ENCODE measurements at regions not wholly inside any gene's neighbourhood (a gene's known extent, or its start where the extent isn't known, plus 50 kb on each side); places are given as distances from the start of the nearest gene placed in this dataset.
"Not testable (repeated sequence)": the region's sequence is repeated elsewhere in the genome, so short reads cannot be mapped to it uniquely, and the experiment has no call there.

GRCh38 chr2:128513116-128513960, 194.7 kb upstream of the HS6ST1 start:
- in situ Hi-C loops (cut with HindIII; ENCODE audit: low sequenced_read_pairs) = no loop called here
- no peak overlapping the region for H3K4me3 ChIP-seq (ENCODE audit: low read depth, low read length)
- no peak for TF ChIP-seq CTCF (IDR thresholded peaks at IDR 0.05; ENCODE audit: low read depth, low read length)

GRCh38 chr2:128513961-128514283, 195.3 kb upstream of the HS6ST1 start:
- DNase-seq (ENCODE audit: low read depth, low spot score) = no peak
- no peak overlapping the region for H3K4me3 ChIP-seq (ENCODE audit: low read depth, low read length)
- in situ Hi-C loops (cut with HindIII; ENCODE audit: low sequenced_read_pairs) = no loop called here
- TF ChIP-seq CTCF (IDR thresholded peaks at IDR 0.05; ENCODE audit: low read depth, low read length) = no peak

More at GRCh38 chr2:128513116-128513960, 194.7 kb upstream of the HS6ST1 start:
- no peak for DNase-seq (ENCODE audit: low read depth, low spot score)

GRCh38 chr2:128514555-128514955, 195.9 kb upstream of the HS6ST1 start:
- in situ Hi-C loops (cut with HindIII; ENCODE audit: low sequenced_read_pairs) = no loop called here
- H3K4me3 ChIP-seq (ENCODE audit: low read depth, low read length) = no peak overlapping the region
- DNase-seq (ENCODE audit: low read depth, low spot score) = no peak
- no peak for TF ChIP-seq CTCF (IDR thresholded peaks at IDR 0.05; ENCODE audit: low read depth, low read length)

GRCh38 chr2:128516938-128517337, 198.3 kb upstream of the HS6ST1 start:
- no peak overlapping the region for H3K4me3 ChIP-seq (ENCODE audit: low read depth, low read length)
- TF ChIP-seq CTCF (IDR thresholded peaks at IDR 0.05; ENCODE audit: low read depth, low read length) = no peak
- in situ Hi-C loops (cut with HindIII; ENCODE audit: low sequenced_read_pairs) = no loop called here
- DNase-seq (ENCODE audit: low read depth, low spot score) = no peak

- in situ Hi-C loops (cut with HindIII; ENCODE audit: low sequenced_read_pairs); DNase-seq (ENCODE audit: low read depth, low spot score); H3K4me3 ChIP-seq (ENCODE audit: low read depth, low read length): not testable (repeated sequence)
These were observed 200.4 kb upstream of the HS6ST1 start for GRCh38 chr2:128519028-128519427.

- in situ Hi-C loops (cut with HindIII; ENCODE audit: low sequenced_read_pairs) = no loop called here
- TF ChIP-seq CTCF (IDR thresholded peaks at IDR 0.05; ENCODE audit: low read depth, low read length) = no peak
- DNase-seq (ENCODE audit: low read depth, low spot score) = no peak
- H3K4me3 ChIP-seq (ENCODE audit: low read depth, low read length) = no peak overlapping the region
These were observed 201.0 kb upstream of the HS6ST1 start for GRCh38 chr2:128519517-128520215.

- in situ Hi-C loops (cut with HindIII; ENCODE audit: low sequenced_read_pairs) = no loop called here
- no peak overlapping the region for H3K4me3 ChIP-seq (ENCODE audit: low read depth, low read length)
- TF ChIP-seq CTCF (IDR thresholded peaks at IDR 0.05; ENCODE audit: low read depth, low read length) = no peak
- DNase-seq (ENCODE audit: low read depth, low spot score) = no peak
These were observed 201.7 kb upstream of the HS6ST1 start for GRCh38 chr2:128520340-128520739.
